Tibial artery (tissue), 4 donors: ENCODE measurements at regions not wholly inside any gene's neighbourhood (a gene's known extent, or its start where the extent isn't known, plus 50 kb on each side); places are given as distances from the start of the nearest gene placed in this dataset.

Experiments used
- DNase-seq, 2 donors: peaks; one replicate each; pipeline ENCODE4 v3.0.0-alpha.2; 2019
- H3K27ac ChIP-seq, 2 donors: fragments of 200-600 bp; sonication (generic) in 1 of 2; 1 replicate in 1 of 2; 2 replicates in 1 of 2; pipeline ENCODE4 v1.5.1; 2018 to 2019; ENCODE audit warnings: mild to moderate bottlenecking in 1 of 2
- H3K27me3 ChIP-seq, 2 donors: fragments of 200-600 bp; sonication (generic) in 1 of 2; one replicate each; pipeline versions ENCODE4 v1.5.1 to v1.6.0; 2016 to 2019
- H3K36me3 ChIP-seq, 3 donors: fragments of 200-600 bp; sonication (generic) in 2 of 3; one replicate each; pipeline ENCODE4 v1.5.1; 2016 to 2019; ENCODE audit warnings: mild to moderate bottlenecking in 2 of 3
- H3K4me1 ChIP-seq, 4 donors: fragments of 200-600 bp; sonication (generic) in 2 of 4; 1 replicate in 3 of 4; 2 replicates in 1 of 4; pipeline ENCODE4 v1.5.1; 2016 to 2019
- H3K4me3 ChIP-seq, 2 donors: fragments of 200-600 bp; sonication (generic) in 1 of 2; 1 replicate in 1 of 2; 2 replicates in 1 of 2; pipeline ENCODE4 v1.5.1; 2018 to 2019; ENCODE audit warnings: mild to moderate bottlenecking in 2 of 2
- H3K9me3 ChIP-seq, 3 donors: fragments of 200-600 bp; sonication (generic) in 1 of 3; one replicate each; pipeline ENCODE4 v1.5.1; 2016 to 2019
- intact Hi-C: fragments of 100-400 bp; cut with DNase I; formaldehyde crosslinking; loops from one replicate; pipeline ENCODE4 v1.15.0; 2023; ENCODE audit warnings: low total_unique reads
- TF ChIP-seq, protein P1 (sequence below), 2 experiments: fragments of 200-600 bp in 1 of 2; fragments of 450-650 bp in 1 of 2; IDR thresholded peaks; one replicate each; pipeline ENCODE4 v1.5.1; 2017 to 2019; ENCODE audit warnings: antibody characterized with exemption in 2 of 2, mild to moderate bottlenecking in 1 of 2, moderate library complexity in 1 of 2

DNA sequence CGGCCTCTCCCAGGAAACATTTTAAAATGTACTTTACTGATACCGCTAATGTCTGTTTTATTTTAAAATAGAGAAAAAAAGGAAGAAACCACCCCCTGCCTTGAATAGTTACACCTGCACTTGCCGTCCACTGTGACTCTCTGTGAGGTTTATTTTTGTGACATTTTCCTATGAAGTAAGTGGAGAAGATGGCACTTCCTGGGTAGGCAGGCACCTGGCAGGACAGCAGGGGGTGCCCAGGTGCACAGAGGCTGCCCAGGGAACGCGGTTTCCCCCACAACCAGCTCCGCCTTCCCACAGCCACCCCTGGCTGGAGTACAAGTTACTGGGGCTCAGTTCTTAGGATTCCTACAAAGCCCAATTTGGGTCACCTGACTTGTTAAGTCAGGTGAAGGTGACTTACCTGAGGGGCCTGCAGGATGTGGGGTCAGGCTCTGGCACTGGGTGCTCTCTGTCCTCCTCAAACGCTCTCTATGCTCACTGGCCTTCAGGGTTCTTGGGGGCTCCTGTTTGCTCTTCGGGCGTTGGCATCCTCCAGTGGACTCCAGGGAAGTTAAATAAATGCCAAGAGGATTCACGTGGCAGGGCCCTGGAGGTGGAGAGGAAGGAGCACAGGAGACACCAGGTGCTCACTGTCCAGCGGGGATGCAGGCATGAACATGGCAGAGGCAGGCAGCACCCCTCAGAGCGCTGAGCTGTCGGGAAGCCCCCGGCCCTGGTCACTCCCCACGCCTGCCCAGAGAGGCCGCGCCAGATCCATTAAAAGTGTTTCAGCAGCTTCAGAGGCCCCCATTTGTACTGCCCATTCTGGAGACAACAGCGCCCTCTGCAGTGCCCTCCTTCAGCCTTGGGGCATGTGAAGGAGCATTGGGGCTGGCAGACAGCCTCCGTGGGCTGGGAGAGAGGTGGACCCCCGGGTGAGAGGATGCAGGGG, 1021.2 kb downstream of the TBC1D22A start:
- no peak for DNase-seq
- no peak overlapping the region for H3K27ac ChIP-seq
- no peak overlapping the region for H3K4me3 ChIP-seq
- intact Hi-C loops = no loop called here
- no peaks in the 10 kb centered on the region for H3K36me3 ChIP-seq
- H3K9me3 ChIP-seq = peaks cover 0 to 11% (median 10%) of the 10 kb centered on the region in 3 donors
- TF ChIP-seq, protein P1, sequence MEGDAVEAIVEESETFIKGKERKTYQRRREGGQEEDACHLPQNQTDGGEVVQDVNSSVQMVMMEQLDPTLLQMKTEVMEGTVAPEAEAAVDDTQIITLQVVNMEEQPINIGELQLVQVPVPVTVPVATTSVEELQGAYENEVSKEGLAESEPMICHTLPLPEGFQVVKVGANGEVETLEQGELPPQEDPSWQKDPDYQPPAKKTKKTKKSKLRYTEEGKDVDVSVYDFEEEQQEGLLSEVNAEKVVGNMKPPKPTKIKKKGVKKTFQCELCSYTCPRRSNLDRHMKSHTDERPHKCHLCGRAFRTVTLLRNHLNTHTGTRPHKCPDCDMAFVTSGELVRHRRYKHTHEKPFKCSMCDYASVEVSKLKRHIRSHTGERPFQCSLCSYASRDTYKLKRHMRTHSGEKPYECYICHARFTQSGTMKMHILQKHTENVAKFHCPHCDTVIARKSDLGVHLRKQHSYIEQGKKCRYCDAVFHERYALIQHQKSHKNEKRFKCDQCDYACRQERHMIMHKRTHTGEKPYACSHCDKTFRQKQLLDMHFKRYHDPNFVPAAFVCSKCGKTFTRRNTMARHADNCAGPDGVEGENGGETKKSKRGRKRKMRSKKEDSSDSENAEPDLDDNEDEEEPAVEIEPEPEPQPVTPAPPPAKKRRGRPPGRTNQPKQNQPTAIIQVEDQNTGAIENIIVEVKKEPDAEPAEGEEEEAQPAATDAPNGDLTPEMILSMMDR (IDR thresholded peaks at IDR 0.05) = no peak
- peaks cover 0 to 9% of the 10 kb centered on the region in 2 donors for H3K27me3 ChIP-seq
- H3K4me1 ChIP-seq = no peaks in the 10 kb centered on the region

DNA sequence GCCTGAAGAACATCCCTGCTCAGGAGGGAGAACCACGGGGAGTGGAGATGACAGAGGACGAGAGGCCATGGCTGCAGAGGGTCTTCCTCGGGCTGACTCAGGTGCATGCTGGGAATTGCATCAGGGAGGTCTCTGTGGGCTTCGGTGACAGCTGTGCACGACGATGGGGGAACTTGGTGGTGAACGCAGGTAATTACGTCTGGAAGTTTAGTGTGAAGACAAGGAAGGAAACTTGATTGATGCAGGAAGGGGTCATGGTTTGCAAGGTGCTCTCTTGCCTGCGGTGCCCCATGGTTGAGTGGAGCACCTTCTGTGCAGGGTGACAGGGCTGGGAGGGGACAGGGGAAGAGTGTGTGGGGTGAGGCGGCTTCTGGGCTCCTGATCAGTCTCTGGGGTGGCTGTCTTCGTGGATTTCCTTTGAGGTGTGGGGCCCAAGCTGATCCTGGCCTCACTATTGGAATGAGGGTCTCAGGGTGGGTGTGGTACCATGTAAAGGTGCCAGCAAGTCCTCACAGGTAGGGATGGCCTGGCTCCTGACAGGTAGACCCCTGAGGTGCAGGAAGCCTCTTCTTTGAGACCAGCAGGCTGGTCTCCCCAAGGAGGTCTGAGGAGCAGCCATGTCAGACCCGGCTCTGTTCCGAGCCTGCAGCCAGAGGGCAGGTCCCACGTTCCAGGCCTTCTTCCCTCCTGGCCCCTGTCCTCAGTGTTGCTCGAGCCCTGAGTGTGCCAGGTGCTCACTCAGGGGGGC, 1020.1 kb downstream of the TBC1D22A start:
- no peak for DNase-seq
- peaks cover 0 to 11% (median 10%) of the 10 kb centered on the region in 3 donors for H3K9me3 ChIP-seq
- no peak overlapping the region for H3K4me3 ChIP-seq
- intact Hi-C loops = no loop called here
- H3K4me1 ChIP-seq = no peaks in the 10 kb centered on the region
- TF ChIP-seq, protein P1 (IDR thresholded peaks at IDR 0.05) = no peak
- H3K27ac ChIP-seq = no peak overlapping the region
- H3K27me3 ChIP-seq = peaks cover 0 to 5% of the 10 kb centered on the region in 2 donors
- no peaks in the 10 kb centered on the region for H3K36me3 ChIP-seq

DNA sequence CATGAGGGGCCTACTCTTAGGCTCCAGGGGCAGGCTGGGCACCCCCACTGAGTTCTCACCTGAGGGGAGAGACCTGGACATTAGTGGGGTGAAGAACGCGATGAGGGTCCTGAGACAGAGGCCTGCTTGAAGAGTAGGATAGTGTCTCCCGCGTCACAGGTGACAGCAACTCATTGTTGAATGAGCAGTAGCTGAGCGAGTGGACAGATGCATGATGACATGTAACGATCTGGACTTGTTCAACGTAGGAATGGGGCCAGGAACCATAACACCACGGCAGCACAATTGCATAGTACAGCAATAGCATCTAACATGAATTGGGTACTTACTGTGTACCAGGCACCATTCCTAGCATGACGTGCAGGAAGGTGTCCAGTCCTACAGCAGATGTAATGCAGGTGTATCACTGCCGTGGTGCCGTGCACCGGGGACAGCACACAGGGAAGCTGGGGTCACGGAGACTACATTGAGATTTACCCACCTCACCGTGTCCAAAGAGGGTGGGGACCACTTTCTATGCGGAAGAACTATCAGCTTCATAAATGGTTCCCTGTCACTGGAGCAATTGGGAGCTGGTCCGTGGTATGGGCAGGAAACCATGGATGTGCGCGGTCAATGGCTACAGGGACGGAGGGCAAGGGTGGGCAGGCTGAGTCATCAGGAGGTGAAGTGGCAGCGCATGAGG, 1019.1 kb downstream of the TBC1D22A start:
- H3K27ac ChIP-seq = no peak overlapping the region
- intact Hi-C loops = no loop called here

DNA sequence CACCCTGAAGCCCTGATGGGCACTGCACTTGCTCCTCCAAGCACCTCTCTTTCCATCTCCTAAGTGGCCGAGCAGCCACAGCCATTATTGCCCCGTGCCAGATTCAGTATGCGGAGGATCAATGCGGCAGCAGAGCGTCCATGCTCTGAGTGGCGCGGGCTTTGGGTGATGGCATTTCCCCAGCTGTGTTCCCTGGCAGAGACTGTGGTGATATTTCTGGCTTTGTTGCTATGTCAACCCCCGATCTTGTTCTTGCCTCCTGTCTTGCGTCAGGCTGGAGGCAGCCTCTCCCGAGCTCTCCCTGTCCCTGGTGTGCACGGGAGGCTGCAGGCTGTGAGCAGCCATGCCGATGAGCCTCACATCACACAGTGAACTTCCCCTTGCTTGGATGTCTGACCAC, 1018.6 kb downstream of the TBC1D22A start:
- H3K4me1 ChIP-seq = no peaks in the 10 kb centered on the region
- TF ChIP-seq, protein P1 (IDR thresholded peaks at IDR 0.05) = no peak
- no peak overlapping the region for H3K27ac ChIP-seq
- intact Hi-C loops = no loop called here
- peaks cover 0 to 4% of the 10 kb centered on the region in 2 donors for H3K27me3 ChIP-seq
- H3K36me3 ChIP-seq = no peaks in the 10 kb centered on the region
- DNase-seq = no peak
- peaks cover 0 to 11% (median 10%) of the 10 kb centered on the region in 3 donors for H3K9me3 ChIP-seq
- no peak overlapping the region for H3K4me3 ChIP-seq

More for the DNA sequence above, 1019.1 kb downstream of the TBC1D22A start:
- H3K4me3 ChIP-seq = no peak overlapping the region
- H3K9me3 ChIP-seq = peaks cover 0 to 11% (median 10%) of the 10 kb centered on the region in 3 donors
- H3K27me3 ChIP-seq = peaks cover 0 to 4% of the 10 kb centered on the region in 2 donors
- H3K4me1 ChIP-seq = no peaks in the 10 kb centered on the region
- DNase-seq = no peak
- TF ChIP-seq, protein P1 (IDR thresholded peaks at IDR 0.05) = no peak
- no peaks in the 10 kb centered on the region for H3K36me3 ChIP-seq

DNA sequence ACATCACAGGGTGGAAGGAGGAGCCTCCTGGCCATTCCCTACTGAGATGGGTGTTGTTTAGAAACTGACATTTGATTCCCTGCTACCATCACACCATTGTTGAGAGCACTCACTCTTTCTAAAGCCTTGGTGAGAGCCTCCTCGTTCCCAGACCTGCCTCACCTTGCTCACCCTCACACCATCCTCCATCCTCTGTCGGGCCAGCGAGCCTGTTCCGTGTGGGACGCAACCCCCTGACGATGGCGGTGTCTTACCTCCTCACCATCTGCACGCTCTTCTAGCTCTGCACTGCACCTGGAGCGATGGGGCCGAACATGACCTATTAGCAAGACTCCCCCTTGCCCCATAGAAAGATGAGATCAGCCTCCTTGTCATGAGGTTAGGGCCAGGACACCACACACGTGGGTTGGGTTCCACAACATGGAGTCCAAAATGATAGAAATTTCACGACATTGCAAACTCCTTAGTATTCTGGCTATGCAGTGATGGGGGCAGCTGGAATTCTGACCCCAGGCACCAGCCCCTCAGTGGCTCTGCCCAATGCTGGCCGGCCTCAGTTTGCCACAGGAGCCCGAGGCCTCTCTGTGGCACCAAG, 1017.9 kb downstream of the TBC1D22A start:
- Histone ChIP-seq H3K36me3 (no peaks in the 10 kb centered on the region), H3K27me3 (peaks cover 0 to 4% of the 10 kb centered on the region in 2 donors), H3K4me1 (no peaks in the 10 kb centered on the region), H3K27ac (no peak overlapping the region), H3K9me3 (peaks cover 0 to 10% (median 6%) of the 10 kb centered on the region in 3 donors), H3K4me3 (no peak overlapping the region)
- TF ChIP-seq, protein P1 (IDR thresholded peaks at IDR 0.05) = no peak
- intact Hi-C loops = no loop called here
- DNase-seq = no peak
